NOMO-1 treated with dmso at 0.1 percent for 144 hours (cell line): ENCODE measurements at regions not wholly inside any gene's neighbourhood (a gene's known extent, or its start where the extent isn't known, plus 50 kb on each side); places are given as distances from the start of the nearest gene placed in this dataset.

Source experiments
- DNase-seq: peaks from one replicate; lab custom pipeline; 2025; ENCODE audit not compliant: unreplicated experiment; lab: John Stamatoyannopoulos, UW

DNA sequence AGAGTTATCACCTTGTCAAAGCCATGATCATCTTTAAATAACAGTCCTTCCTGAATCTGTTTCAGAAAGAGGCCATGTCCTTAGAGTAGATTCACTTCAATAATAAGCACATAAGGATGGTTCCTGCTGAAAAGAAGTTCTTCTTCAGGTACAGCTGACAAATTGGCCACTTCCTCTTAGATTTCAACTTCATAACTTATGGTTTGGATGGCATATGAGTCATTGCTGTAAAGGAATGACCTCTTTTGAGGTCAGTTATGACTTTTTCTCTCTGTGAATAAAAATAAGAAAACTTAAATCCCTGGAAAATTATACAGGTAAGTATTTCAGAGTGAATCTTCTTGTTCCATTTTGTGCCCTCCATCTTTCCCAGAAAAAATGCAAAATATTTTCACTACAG, 555.3 kb upstream of the ZNF462 start:
- DNase-seq: peak; percentile 33

DNA sequence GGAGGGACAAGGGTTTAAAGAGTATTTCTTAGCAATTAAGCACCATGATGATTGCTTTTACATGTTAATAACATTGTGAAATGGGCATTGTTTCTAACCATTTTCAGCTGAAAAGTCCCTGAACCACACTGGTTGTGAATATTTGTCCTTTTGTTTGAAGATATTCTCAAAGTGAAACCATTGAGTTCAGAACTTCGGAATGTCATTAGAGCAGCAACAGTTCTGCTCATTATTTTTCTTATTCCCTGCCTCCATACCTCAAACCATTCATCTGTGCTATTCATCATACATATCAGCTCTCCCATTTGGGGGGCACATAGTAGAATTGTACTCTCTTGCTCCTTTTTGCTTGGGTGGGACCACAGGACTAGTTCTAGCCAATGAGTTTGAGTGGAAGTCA, 553.0 kb upstream of the ZNF462 start:
- DNase-seq: no peak

DNA sequence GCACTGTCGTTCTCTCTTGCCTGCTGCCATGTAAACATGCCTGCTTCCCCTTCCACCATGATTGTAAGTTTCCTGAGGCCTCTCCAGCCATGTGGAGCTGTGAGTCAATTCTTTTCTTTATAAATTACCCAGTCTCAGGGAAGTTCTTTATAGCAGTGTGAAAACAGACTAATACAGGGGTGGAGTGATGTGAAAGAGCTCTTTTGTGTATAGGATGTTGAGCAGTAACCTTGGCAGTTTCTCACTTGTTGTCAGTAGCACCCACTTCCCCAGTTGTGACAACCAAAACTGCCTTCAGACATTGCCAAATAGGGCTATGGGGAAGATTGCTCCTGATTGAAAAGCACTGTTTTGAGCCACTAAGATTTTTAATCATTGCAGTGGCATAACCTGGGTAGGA, 552.2 kb upstream of the ZNF462 start:
- DNase-seq: peak; percentile 41

DNA sequence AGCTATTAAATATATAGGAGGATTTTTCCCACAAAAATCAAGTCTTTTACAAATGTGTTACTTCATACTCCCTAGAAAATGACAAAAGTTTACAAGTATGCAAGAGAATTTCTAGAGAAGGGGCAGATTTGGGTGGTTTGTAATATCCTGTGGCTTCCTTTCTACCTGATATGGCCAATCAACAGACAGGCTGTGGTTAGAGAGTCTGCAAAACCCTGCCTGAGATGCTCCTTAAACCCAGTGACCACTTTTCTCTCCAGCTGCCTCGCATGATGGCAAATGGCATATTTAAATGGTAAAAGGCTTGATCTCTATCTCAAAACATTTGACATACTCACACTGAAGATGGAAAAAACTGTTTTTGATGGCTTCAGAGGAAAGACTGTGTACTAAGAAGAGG, 550.1 kb upstream of the ZNF462 start:
- DNase-seq: no peak

DNA sequence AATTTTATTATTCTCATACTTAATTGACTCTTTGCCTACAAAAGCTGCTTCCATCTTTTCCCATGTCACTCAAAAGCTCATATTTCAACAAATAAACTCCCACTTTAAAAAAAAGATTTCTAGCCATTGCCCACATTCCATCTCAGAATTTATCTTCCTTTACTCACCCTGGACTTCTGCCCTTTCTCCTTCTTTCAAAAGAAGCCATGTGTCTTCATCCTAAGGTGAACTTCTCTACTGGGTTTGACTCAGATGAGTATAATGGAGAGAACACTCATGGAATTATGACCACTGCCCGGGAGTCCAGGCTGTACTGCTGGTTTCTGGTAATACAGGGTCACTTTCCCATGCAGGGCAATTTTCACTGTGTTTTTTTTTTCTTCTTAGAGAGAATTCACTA, 548.5 kb upstream of the ZNF462 start:
- DNase-seq: no peak

DNA sequence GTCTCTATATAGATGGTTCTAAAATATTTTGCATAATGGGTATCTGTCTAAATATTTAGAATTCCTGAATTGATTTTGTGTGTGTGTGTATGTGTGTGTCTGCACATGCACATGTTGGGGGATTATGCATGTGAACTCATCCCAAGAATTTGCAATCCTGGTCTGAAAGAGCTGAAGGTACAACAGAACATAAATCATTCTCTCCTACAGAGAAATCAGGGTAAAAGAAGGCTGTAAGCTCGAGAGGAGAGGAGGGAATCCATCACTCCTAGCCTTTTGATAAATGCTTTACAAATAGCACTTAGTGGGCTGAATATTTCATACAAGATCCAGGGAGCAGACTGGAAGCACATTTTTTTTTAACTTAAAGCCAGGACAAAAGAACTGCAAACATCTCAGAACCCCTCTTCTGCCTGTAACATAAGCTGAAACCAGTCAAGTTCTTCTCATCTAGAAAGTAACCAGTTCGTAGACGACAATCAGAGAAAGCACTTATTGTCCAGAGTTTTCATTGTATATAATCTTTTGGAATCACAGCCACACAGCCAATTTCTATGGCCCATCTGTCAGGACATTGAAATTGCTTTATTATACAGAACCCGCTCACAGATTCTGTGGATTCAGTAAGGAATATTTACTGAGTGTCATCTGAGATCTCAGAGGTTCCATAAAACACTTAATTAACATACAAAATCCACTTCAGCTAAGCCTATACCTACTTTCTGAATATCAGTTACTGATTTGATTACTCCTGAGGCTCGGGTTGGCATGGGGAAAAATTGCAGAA, 541.4 kb upstream of the ZNF462 start:
- DNase-seq: no peak

DNA sequence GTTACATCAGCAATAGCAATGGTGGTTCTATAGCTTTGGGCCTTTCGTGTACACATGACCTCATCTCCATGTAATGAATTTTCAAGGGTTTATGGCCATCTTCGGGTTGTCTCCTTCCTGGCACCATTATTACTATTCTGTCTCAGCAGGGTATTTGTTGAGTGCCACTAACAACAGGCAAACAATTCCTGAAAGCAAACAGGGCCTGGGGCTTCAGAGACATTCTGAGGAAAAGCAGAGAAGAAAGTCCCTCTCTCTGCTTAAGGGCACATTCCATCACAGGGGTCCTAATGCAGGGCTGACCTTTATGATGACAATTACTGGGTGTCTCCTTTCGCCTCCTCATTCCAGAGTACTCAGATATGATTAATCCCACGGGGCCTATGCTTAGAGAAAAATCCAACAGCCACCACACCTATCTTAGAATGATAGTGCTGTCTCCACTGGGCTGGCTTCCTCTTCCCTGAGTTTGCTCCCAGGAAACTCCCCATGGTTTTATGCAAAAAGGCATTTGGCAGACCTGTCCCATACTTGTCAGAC, 540.2 kb upstream of the ZNF462 start:
- DNase-seq: no peak

DNA sequence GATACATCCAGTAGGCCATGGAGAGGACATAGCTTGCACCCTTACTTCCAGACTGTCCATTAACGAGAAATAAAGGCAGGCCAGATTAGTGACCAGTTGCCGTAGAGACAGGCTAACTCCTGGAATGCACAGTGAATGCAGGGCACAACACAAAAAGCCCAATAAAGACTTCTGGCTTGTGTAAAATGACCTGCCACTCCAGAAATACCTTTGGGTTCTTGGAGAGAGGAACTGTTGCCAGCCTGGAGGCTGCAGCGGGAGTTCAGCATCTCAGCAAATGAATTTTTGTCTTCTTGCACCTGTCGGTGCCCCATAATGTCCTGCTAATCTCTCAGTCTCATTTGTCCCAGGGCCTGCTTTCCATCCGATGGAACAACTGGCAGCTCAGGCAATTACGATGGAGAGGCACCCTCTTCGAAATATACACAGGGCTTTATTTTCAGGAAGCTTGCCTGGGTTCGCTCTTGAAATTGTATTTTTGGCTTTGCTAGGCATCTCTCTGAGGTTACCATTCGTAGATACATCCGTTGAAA, 538.8 kb upstream of the ZNF462 start:
- no peak for DNase-seq

DNA sequence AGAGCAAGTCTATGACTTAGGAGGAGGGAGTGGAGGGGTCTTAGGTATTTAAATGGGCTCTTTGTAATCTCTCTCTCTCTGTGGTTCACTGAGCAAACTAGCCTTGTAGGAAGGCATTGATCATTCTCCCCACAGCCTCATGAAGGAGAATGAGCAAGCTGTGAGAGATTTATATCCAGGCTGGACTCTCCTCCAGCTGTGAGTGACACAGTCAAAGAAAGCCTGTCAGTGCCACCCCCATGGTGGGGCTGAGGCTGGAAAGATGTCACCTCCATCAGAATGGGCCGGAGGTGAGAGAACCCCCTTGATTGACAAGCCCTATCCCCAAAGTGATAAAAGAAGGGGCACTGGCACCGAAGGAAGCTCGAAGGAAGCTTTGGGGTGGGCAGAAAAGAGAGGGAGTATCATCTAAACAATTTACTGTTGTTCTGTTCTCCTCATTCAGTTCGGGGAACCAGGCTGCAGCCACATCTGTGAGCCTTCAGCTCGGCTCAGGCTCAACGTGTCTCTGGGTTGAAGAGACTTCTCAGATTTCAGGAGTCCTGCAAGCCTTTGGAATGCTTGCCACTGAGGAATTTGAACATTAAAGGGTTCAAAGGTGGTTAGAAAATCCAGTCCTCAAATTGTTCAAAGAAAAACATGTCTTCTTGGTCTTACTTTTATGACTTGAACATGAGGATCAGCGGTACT, 538.2 kb upstream of the ZNF462 start:
- no peak for DNase-seq

DNA sequence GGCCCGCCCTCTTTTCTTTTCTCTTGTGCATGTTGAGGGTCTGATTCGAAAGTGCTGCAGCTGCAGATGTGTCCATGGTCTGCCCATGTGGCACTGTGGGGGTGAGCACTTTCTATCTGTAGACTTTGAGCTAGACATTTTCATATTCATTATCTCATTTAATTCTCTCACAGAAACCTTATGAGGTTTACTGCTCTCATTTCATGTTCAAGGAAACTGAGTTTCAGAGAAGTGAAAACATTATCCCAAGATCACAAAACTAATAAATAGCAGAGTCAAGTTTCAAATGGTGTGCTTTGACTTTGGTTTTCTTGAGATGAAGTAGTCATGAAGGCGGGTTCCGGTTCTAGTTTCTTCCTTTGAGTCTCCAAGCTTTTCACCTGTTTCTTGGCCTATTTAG, 536.5 kb upstream of the ZNF462 start:
- no peak for DNase-seq

DNA sequence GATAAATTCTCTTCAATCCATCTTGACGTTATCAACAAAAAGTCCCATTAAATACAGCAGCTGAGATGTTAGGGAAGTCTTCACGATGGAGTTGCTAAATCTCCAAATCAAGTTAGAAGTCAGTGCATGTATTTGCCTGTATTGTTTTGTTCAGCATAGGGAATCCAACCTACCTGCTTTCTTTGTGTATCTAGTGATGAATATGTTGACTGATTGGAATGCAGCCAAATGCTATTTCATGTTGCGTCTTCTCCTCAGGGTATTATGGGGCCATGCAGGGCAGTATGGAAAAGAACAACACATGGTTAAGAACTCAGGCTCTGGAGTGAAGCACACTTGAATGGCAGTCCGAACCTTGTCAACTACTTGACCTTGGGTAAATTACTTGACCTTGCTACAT, 529.5 kb upstream of the ZNF462 start:
- DNase-seq: no peak

DNA sequence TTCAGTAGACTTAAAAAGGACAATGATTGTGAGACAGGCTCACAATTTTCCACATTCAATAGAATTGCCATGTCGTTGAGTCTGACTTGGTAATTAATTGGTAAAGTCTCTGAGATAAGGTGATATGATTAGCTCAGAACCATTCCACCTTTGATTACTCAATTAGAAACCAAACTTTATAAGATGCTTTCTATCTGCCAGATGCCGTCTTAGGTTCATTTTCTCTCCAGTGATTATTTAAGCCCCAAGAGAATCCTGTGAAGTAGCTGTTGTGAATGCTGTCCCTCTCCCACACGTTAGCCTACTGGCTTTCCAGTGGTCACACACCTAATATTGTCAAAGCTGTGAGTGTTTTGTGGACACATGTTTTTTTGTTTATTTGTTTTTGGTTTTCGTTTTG, 528.9 kb upstream of the ZNF462 start:
- DNase-seq: no peak

DNA sequence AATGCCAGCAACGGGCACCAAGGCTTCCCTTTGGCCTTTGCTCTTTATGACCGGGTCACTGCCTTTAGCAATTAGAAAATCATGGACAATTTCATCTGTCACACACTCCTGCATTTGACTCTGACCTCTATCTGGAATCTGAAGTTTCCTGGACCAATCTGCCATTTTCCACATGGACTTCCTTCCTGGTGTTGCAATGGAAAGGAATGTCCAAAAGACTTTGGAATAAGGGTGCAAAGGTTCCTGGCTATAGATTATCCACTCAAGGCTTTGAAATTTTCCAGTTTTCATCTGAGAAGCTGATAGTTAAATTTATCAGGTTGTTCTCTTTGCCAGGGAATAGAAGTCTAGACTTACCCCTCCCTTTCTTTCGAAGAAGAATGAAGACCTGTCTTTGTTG, 523.1 kb upstream of the ZNF462 start:
- no peak for DNase-seq

DNA sequence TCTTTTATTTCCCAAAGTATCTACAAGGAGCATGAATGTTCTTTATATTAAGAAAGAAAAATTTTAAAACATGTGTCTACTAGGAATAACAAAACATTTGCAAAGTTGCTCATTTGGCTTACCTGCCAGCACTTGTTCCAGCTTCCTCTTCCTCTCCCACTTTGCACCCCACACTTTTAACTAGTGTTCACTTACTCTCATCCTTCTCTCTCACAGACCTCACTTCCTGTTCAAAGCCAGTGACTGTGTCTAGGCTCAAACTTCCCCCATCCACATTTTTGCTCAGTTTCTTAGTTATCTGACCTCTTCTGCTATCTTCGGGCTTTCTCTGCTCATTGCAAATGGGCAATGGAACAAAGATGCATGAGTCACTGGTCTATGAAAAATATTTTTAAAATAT, 512.2 kb upstream of the ZNF462 start:
- peak; percentile 28 for DNase-seq

DNA sequence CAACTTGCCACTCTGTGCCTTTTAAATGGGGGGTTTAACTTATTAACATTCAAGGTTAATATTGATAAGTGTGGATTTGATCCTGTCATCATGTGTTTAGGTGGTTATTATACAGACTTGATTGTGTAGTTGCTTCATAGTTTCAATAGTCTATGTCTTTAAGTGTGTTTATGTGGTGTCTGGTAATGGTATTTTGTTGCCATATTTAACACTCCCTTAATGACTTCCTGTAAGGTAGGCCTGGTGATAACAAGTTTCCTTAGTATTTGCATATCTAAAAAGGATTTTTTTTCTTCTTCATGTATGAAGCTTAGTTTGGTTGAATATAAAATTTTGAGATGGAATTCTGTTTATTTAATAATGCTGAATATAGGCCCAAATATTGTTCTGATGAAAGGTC, 506.0 kb upstream of the ZNF462 start:
- no peak for DNase-seq

DNA sequence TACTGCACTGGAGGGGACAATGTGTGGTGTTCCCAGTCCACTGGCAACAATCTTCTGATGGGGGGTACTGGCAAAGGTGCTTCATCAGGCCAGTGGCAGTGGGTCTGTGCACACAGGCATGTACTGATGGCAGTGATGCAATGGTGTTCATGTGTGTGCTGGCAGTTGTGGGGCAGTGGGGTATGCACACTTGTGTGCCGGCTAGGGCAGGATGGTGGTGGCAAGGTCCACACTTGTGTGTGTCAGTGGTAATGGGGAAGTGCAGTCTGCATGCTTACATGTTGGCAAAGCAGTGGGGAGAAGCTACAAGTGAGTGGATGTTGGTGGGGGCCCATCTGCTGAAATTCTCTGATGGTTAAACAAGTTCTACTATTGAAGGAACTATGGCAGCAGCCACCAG, 504.6 kb upstream of the ZNF462 start:
- DNase-seq: no peak

DNA sequence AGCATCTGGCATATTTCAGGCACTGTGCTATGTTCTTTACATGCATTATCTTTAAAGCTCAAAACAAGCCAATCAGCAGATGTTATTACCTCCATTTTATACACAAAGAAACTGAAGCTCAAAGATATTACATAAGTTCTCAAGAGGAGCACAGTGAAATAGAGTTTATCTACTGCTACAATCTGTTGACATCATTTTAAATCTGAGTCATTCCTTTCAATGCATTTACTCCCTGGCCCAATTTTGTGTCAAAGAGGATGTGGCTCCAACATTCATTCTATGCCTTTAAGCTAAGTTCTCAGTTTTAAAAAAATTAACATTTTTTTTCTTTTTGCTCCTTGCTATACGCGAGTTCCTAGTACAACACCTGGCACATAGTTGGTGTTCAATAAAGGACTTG, 486.3 kb upstream of the ZNF462 start:
- no peak for DNase-seq

DNA sequence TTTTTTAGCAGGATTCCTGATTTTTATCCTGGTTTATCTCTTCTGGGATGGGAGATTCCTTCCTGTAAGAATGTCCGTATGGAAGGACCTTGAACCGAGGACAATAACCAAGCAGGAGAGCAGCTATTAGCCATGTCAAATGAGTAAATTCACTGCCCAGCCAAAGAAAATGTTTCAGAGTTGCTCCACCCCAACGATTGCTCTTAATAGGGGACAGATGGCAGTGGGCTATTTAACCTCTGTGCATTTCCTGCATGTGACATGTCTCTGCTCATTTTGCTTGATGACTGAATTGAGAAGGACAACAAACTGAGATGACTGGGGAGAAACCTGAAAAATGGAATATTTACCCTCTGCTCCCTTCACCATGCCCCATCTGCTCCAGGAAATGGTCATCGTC, 479.9 kb upstream of the ZNF462 start:
- DNase-seq: no peak

DNA sequence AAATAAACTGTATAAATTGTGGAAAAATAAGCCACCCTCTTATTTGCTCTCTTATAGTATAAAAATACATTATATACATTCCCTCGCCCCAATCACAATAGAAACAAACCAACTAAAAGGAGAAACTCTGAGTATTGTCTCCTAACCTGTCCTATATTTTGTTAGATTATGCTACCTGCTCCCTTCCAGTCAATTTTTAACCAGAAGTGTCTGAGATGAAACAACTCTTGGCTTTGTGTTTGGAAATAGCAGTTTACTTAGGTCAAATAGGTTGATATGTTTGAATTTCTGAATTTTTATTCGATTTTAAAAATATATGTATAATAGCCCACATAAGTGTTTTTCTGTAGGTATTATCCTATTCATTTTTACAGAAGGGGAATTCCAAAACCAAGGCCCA, 475.0 kb upstream of the ZNF462 start:
- no peak for DNase-seq

DNA sequence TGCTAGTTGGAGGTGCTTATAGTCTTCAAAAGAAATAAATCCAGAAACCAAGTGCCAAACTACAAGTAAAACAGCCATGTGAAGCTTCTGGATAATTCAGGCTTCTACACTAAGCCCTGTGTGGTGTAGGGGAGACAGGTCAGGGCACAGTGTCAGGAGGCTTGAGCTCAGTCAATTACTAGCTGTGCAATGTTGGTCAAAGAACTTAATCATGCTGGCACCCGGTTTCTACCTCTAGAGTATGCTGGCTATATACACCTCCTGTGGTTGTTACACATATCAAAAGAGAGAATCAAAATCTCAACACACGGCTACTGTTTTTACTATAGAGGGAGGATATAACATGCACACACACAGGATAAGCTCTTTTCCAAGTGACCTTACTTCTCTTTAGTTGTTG, 469.7 kb upstream of the ZNF462 start:
- DNase-seq: no peak

DNA sequence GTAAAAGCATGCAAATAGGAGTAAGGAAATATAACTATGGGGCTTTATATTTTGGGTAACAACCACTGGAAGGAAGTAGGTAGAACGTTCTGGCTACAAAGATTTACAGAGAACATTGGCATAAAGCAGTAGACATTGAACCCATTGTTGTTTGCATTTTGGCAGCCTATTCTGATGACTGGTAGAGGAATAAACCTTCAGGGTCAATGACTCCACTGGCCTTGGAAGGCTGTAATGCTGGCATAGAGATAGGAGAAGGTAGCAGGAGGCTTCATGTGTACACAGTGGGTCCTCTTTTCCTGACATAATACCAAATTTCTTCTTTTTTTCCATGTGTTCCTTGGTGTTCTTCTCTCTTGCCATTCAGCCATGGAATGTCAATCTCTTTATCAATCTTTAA, 462.8 kb upstream of the ZNF462 start:
- no peak for DNase-seq

DNA sequence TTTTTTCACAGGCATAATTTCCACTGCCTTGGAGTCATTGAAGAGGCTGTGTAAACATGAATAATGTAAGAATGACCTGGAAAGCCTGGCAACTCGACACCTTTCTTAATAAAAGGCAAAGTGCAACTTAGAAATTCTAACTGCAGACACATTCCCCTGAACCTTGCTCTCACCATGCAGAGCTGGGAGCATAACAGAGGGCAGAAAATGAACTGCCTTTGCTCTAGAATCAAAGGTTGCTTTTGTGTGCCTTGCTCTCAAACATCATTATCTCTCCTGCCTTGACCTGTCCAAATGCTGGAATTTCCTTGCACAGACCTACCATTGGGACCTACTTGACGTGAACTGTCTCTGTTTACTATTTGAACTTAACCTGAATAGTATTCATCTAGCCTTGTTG, 462.0 kb upstream of the ZNF462 start:
- no peak for DNase-seq
